ENCODE measurements at regions not wholly inside any gene's neighbourhood (a gene's known extent, or its start where the extent isn't known, plus 50 kb on each side); places are given as distances from the start of the nearest gene placed in this dataset.

DNA sequence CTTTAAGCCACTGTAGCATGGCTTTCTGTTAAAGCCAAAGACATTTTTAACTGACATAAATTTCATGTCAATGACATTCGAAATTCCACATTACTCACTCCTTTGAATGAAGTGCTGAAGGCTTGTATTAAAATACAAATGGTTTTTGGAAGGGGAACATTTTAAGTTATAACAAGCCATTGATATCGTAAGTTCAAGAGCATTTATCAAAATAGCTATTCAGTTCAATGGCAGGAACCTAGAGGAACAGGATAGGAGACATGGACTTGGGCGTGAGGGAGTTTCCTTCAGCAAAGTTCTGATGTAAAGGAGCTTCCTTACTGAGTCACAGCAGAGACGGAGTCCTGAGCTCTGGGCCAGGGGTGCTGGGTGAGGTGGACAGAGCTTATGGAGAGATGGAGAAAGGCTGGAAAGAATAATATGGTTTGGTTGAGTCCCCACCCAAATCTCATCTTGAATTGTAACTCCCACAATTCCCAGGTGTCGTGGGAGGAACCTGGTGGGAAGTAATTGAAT, 631.8 kb downstream of the BNC2 start:
- 94% methylated on average over 5 of the region's 5 CpGs for WGBS (ENCODE audit: low lambda C conversion rate)
- CTCF ChIA-PET, result interaction anchor here (0.7 to 1.5 kb wide), 4 partner anchors 9 to 25 kb away, joined by 3 to 4 read pairs (median 3); no protein-coding TSS in a partner anchor
- H3K36me3 ChIP-seq (replicated peaks in 1 of 2; ENCODE audit: control insufficient read depth in 1 of 2, insufficient read depth in 2 of 2, low read length in 1 of 2), result no peaks in the 10 kb centered on the region
- TF ChIP-seq FOXM1 (IDR thresholded peaks at IDR 0.05; ENCODE audit: low read depth) (no peak), POLR2AphosphoS5 (IDR thresholded peaks at IDR 0.05; ENCODE audit: low read depth, low read length) (no peak), FOSL2 (IDR thresholded peaks at IDR 0.05; ENCODE audit: borderline replicate concordance, low read depth) (no peak), RCOR1 (IDR thresholded peaks at IDR 0.05; ENCODE audit: low read length) (no peak), JUND (IDR thresholded peaks at IDR 0.05) (no peak), MEF2A (IDR thresholded peaks at IDR 0.05; ENCODE audit: borderline replicate concordance, low read depth) (no peak), RFX5 (IDR thresholded peaks at IDR 0.05; ENCODE audit: low read length) (no peak), NRF1 (IDR thresholded peaks at IDR 0.05; ENCODE audit: low read depth, low read length) (no peak), GABPA (IDR thresholded peaks at IDR 0.05; ENCODE audit: low read depth) (no peak)
- TF ChIP-seq, protein P1, sequence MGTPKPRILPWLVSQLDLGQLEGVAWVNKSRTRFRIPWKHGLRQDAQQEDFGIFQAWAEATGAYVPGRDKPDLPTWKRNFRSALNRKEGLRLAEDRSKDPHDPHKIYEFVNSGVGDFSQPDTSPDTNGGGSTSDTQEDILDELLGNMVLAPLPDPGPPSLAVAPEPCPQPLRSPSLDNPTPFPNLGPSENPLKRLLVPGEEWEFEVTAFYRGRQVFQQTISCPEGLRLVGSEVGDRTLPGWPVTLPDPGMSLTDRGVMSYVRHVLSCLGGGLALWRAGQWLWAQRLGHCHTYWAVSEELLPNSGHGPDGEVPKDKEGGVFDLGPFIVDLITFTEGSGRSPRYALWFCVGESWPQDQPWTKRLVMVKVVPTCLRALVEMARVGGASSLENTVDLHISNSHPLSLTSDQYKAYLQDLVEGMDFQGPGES (IDR thresholded peaks at IDR 0.05; ENCODE audit: low read depth, low read length), result no peak
- TF ChIP-seq, protein P2, sequence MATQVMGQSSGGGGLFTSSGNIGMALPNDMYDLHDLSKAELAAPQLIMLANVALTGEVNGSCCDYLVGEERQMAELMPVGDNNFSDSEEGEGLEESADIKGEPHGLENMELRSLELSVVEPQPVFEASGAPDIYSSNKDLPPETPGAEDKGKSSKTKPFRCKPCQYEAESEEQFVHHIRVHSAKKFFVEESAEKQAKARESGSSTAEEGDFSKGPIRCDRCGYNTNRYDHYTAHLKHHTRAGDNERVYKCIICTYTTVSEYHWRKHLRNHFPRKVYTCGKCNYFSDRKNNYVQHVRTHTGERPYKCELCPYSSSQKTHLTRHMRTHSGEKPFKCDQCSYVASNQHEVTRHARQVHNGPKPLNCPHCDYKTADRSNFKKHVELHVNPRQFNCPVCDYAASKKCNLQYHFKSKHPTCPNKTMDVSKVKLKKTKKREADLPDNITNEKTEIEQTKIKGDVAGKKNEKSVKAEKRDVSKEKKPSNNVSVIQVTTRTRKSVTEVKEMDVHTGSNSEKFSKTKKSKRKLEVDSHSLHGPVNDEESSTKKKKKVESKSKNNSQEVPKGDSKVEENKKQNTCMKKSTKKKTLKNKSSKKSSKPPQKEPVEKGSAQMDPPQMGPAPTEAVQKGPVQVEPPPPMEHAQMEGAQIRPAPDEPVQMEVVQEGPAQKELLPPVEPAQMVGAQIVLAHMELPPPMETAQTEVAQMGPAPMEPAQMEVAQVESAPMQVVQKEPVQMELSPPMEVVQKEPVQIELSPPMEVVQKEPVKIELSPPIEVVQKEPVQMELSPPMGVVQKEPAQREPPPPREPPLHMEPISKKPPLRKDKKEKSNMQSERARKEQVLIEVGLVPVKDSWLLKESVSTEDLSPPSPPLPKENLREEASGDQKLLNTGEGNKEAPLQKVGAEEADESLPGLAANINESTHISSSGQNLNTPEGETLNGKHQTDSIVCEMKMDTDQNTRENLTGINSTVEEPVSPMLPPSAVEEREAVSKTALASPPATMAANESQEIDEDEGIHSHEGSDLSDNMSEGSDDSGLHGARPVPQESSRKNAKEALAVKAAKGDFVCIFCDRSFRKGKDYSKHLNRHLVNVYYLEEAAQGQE (IDR thresholded peaks at IDR 0.05; ENCODE audit: low read depth, low read length), result no peak
- TF ChIP-seq, protein P3, sequence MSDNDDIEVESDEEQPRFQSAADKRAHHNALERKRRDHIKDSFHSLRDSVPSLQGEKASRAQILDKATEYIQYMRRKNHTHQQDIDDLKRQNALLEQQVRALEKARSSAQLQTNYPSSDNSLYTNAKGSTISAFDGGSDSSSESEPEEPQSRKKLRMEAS (IDR thresholded peaks at IDR 0.05; ENCODE audit: low read depth), result no peak
- TF ChIP-seq, protein P4, sequence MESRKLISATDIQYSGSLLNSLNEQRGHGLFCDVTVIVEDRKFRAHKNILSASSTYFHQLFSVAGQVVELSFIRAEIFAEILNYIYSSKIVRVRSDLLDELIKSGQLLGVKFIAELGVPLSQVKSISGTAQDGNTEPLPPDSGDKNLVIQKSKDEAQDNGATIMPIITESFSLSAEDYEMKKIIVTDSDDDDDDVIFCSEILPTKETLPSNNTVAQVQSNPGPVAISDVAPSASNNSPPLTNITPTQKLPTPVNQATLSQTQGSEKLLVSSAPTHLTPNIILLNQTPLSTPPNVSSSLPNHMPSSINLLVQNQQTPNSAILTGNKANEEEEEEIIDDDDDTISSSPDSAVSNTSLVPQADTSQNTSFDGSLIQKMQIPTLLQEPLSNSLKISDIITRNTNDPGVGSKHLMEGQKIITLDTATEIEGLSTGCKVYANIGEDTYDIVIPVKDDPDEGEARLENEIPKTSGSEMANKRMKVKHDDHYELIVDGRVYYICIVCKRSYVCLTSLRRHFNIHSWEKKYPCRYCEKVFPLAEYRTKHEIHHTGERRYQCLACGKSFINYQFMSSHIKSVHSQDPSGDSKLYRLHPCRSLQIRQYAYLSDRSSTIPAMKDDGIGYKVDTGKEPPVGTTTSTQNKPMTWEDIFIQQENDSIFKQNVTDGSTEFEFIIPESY (IDR thresholded peaks at IDR 0.05; ENCODE audit: borderline replicate concordance, low read depth), result no peak
- no peaks in the 10 kb centered on the region for H4K20me1 ChIP-seq (ENCODE audit: insufficient read depth)
- no peak for DNase-seq
- H3K9me2 ChIP-seq, result no peaks in the 10 kb centered on the region
- no peak overlapping the region for H3K4me3 ChIP-seq (ENCODE audit: low read depth in 2 of 2, low read length in 1 of 2)
- no peaks in the 10 kb centered on the region for H3K9me3 ChIP-seq
- POLR2A ChIA-PET, result no interaction called here
- H3K9ac ChIP-seq, result no peak overlapping the region
- H3K79me2 ChIP-seq (ENCODE audit: insufficient read depth), result no peaks in the 10 kb centered on the region
- no peak overlapping the region for H2AFZ ChIP-seq (ENCODE audit: low read depth)
- no peaks in the 10 kb centered on the region for H3F3A ChIP-seq (replicated peaks; ENCODE audit: insufficient read depth)
- H3K4me2 ChIP-seq, result no peak overlapping the region
- peaks cover 0 to 10% of the 10 kb centered on the region in 2 experiments; a peak in 3 of 4 replicates for H3K4me1 ChIP-seq (ENCODE audit: control insufficient read depth in 1 of 2, insufficient read depth in 2 of 2, low read depth in 1 of 2, low read length in 1 of 2)
- H3K27ac ChIP-seq (ENCODE audit: low read depth in 2 of 2, low read length in 1 of 2), result no peak overlapping the region
- no peaks in the 10 kb centered on the region for H3K27me3 ChIP-seq (ENCODE audit: insufficient read depth)

Measured in SK-N-SH (cell line).